ENCODE measurements at regions not wholly inside any gene's neighbourhood (a gene's known extent, or its start where the extent isn't known, plus 50 kb on each side); places are given as distances from the start of the nearest gene placed in this dataset.
"Not testable (repeated sequence)": the region's sequence is repeated elsewhere in the genome, so short reads cannot be mapped to it uniquely, and the experiment has no call there.

DNA sequence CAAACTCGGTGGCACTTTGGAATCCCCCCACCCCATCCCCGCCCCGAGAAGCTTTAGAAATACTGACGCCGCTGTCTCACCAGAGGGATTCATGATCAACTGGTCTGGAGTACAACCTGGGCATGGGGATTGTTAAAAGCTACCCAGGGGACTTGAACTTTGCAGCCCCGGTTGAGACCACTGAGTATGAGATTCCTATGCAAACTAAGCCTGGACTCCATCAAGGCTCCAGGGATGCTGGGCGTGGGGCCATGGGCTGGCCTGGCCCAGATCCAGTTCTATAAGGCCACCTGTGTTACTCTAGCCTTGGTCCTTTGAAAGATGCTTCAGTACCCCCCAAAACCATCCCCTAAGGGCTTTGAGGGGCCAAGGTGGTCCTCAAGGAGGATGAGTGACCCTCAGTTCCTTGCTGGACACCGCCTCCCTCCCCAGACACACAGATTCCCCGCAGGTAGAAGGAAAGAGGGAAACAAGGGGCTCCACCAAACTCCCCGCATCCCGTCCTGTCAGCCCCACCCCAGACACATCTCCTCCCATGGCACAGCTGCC lies 68.5 kb downstream of the MRPL36 start:
- DNase-seq, result no peak

DNA sequence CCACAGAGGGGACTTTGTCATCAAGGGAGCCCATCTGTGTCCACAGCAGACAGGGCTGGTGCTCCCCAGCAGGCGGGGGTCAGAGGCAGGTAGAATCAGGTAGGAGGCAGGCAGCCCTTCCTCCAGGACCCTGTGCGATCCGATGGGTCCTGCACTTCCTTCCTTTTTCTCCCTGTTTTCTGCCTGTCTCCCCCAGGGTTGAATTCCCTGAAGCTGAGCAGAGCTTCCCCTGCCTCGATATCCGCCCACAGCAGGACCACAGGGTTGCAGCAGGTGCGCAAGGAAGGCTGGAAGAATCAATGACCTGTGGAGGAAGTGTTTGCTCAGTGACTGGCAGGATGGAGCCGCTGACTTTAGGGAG lies 69.2 kb downstream of the MRPL36 start:
- no peak for DNase-seq

DNA sequence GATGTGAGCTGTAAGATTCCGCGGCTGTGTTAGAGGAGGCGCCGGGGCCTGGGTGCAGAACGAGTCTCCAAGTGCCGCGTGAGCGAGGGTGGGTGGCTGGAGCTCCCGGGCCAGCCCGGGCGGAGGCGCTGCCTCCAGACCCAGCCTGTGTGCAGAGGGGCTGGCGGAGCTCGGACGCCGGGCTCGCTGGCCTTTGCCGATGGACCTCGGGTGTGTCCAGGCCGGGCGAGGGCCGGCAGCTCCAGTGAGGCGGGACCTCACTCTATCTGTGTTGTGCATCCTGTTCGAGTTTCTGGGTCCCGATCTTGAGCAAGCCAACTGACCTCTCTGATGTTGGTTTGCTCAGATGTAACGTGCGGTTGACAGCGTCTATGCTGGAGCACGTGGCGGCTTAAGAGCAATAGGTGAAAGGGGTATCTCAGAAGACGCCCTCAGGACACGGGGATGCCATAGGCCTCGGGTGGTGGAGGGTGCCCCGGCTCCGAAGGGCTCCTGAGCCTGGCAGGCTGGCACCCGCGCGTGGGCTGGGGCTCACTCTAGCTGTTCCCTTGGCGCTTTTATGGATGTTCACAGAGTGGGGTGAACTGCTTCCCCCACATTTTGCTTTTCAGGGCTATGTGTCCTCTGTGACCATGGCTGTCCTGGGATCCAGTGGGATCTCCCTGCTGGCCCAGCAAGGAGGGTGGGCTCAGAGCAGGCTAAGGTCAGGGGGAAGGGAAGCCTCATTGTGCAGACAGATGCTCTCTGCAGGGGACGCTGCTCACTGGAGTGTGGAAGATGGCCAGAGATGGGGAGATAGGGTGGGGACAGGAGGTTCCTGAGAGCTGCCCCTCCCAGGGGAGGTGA lies 69.8 kb downstream of the MRPL36 start:
- no peak for DNase-seq

DNA sequence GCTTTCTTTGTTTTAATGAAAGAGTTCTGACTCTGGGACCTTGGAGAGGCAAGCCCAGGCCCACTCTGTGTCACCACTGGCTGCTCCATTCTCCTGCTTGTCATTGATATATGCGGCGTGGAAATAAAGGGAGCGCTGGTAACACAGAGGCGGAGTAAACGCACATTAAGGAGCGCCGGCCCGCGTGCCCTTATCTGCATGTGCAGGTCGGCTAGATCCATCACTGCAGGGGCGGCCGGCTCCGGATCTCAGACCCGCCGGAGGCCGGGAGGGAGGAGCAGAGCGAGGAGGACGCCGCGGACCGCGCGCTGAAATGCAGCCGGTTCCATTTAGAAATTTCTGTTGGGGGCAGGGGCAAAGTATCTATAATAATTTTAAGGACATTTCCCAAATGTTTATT lies 70.8 kb downstream of the MRPL36 start:
- no peak for DNase-seq

DNA sequence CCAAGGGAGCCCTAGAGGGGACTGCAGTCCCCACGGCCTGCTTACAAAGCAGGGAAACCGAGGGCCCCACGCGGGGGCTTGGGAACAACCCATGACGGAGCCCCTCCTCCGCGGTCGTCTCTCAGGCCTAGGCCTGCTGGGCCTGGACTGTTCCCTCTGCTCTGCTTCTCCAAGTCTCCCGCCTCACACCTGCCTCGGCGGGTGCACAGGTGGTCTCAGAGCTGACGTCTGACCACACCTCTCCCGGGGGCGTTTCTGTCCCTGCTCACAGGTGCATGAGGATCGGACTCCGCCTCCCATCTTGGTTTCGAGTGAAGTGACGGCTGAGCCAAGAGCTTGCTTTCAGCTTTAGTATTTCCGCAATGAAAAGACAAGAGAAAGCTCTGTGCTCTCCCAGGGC lies 72.1 kb downstream of the MRPL36 start:
- DNase-seq, result no peak

DNA sequence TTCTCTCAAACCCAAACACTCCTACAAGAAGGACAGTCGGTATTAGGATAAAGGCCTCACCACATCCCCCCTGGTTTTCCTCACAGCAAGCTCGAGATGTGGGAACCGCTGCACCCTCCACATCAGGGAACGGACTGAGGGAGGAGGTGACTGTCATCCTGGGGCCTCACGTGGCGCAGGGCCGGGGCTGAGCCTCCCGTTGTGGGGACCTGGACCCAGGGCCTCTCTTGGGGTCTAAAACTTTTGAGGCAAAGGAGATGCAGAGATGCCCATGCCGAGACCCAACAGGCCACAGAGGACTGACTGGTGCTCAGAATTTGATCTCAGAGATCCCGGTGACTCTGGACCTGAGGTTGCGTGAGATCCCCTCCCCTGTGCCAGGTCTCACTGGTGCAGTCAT lies 72.7 kb downstream of the MRPL36 start:
- no peak for DNase-seq

DNA sequence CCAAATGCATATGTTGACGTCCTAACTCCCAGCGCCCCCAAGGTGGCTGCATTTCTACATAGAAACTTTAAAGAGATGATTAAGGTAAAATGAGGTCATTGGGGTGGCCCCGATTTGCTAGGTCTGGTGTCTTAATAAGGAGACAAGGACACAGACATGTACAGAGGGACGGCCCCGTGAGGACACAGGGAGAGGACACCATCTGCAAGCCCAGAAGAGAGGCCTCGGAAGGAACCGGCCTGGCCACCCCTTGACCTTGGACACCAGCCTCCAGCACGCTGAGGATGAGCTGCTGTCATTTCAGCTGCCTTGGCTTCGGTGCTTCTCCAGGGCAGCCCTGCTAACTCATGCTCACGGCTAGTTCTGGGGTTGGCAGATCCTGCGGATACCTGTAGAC lies 73.2 kb downstream of the MRPL36 start:
- DNase-seq, result no peak

DNA sequence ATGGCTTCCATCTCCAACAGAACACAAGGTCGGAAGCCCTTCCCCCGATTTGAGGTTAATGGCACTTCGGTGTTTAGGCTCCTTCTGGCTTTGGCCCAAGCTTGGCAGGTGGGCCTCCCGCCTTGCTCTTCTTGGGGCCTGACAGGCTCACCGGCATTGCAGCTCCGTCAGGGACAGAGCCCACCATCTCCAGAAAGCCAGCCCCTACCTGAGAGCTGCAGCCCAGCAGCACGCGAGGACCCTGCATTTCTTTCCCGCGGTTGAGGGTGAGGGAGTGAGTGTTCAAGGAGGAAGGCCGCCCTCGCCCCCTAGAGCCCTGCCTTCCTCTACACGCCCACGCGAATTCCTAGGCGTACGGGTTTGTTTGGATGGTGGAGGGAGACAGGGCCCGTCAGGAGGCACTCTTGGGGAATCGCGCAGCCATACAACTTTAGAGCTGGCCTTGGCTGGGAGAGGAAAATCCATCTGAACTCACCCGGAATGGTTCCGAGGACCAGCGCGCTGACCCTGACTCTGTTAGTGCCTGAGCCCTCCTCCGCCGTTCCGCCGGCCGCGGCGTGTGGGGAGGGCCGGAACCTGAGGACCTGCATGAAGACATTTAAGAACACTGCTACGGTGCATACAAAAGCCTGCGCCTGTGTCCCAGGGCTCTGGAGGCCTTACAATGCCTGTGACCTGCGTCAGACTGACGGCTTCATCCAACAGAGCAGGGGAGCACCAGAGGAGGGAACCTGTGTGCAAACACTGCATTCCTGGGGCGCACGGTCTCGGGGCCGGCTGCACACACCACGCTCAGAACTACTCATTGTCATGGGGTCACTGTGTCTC lies 73.8 kb downstream of the MRPL36 start:
- DNase-seq, result no peak

DNA sequence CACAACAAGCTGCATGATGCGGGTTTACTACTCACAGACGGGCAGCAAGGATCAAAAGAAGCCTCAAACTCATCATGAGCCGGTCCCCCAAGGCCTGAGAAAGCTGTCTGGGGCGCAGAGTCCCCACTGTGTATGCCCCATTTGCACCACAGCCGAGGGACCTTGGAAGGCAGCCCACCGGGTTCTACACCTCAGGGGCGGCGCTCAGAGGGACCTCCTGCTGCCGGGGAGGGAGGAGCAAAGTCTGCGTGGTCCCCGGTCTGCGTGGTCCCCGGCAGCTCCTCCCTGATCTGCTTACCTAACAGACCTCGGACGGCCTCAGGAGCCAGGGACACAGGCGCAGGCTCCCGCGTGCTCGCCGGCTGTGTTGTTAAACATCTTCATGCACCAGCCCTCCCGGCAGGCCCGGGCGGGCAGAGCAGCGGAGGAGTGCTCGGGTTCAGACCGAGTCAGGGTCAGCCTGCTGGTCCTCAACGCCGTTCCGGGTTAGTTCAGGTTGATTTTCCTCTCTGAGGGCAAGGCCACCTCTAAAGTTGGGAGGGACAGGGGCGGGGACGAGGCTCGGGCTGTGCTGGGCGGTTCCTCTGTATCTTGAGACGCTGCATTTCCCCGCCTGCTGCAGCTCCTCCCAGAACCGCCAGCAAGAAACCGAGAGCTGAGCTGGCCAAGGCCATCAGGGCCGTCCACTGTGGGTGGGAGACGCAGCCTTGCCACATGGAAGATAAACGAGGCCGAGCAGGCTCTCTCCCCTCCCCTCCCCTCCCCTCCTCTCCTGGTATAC lies 74.6 kb downstream of the MRPL36 start:
- DNase-seq, result no peak

DNA sequence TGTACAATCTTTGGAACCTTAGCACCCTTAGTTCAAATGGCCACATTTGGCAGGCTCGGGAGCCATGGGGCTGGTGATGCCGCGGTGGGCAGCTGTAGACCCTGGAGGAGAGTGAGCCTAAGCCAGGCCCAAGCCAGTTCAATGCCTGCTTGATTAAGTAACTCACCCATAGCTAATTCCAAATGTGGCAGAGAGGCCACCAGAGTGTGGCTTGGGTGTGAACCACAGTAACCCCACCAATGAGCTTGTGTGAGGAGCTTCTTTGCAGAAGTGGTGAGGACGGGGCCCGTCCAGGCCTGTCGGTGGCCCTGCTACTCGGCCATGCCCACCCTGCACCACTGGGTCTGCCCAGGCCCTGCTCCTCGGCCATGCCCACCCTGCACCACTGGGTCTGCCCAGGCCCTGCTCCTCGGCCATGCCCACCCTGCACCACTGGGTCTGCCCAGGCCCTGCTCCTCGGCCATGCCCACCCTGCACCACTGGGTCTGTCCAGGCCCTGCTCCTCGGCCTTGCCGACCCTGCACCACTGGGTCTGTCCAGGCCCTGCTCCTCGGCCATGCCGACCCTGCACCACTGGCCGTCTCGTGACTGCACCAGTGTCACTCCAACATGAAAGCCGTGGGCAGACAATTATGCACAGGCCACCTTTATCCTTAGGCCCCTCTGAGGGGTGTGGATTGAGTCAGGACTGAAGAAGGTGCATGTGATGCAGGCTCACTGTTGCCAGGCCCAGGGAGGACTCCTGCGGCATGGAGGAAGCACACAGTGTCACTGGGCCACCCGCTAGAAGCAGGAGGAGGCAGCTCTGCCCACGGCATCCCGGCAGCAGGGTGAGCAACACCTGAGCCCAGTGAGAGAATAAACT lies 75.4 kb downstream of the MRPL36 start:
- no peak for DNase-seq

DNA sequence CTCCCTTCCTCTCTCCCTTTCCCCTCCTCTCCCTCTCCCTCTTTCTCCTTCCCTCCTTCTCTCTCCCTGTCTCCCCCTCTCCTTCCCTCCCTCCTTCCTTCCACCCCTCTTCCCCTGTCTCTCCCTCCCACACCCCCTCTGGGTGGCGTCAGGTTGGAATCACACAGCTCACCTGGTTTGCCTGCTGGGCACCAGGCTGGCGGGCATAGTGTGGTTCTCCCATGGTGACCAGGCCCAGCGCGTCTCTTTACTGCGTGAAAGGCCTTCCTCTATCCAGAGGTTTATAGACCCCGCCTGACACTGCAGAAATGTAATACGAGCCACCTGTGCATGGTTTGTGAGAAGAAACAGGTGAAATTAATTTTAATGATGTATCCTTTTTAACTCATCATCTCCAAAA lies 76.2 kb downstream of the MRPL36 start:
- no peak for DNase-seq

DNA sequence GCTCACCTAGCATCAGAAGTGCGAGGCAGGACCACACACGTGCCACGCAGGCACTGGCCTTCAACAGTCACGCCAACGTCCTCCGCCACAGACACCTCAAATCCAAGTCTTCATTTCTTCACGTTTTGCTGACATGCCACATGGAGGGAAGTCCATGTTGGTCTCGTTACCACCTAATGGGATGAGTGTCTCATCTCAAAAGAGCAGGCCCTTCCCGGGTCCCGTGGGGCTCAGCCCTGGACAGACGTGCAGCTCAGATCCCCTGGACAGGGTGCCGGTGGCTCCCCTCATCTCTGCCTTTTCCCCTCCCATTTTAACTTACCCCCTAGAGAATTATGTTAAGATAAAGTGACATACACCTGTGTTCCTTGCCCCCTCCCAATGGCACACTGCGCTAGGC lies 76.8 kb downstream of the MRPL36 start:
- DNase-seq, result no peak

DNA sequence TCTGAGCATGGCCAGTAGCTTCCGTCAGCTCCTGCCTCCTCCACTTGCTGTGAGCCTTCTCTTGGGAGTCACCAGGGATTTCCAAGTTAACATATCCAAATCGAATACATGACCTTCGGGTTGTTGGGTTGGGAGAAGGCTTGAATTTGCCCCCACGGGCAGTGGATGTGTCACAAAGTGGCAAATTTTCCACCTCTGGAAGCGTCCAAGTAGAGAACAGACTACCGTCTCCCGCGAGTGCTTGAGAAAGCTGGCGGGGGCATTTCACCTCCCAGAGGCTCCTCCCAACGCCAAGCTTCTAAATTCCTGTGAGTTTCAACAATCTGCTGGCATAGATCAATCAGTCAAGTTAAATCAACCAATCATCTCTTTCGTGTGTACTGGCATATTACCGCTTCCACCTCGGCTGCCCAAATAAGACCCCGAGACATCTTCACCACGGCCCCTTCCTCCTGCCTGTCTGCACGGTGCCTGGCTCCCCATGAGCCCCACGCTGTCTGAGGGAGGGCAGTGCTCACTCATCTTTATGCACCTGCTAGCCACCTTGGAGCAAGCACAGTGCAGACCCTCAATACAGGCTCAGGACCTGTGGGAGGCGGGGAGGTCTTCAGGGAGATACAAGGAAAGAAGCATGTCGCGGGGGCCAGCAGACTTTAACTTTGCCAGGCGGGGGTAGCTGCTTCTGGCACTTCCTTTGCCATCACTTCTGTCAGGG lies 79.1 kb downstream of the MRPL36 start:
- DNase-seq, result no peak

DNA sequence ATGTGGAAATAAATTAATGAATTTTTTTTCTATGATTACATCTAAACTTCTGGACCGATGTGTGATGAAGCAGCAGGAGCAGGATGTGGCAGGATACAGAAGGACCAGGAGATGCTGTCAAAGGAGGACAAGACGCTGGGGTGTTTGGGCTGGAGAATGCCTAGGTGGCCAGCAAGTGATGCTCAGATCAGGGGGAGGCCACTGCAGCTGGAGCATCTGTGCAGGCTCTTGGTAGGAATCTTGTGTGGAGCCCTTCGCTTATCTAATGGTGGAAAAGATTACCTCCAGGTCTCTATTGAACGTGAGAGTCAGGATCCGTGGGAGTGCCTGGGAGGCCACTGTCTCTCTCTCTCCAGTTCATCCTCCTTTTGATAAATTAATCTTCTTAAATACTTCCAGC lies 79.8 kb downstream of the MRPL36 start:
- DNase-seq, result no peak

DNA sequence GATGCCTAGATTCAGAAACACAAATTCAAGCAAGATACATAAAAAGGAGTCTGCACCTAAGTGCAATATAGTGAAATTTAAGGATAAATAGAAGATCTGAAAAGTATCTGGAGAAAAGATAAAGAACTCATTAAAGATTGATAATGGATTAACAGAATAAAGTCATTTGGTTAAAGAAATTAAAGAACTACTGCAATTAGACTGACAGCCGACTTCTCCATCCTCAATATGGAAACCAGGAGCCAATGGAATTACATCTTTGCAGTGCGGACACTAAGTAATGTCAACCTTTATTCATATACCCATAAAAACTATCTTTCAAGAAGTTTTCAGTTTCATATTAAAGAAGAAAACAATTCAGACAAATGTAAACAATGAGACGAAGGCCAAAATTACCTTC lies 81.0 kb downstream of the MRPL36 start:
- DNase-seq, result no peak

DNA sequence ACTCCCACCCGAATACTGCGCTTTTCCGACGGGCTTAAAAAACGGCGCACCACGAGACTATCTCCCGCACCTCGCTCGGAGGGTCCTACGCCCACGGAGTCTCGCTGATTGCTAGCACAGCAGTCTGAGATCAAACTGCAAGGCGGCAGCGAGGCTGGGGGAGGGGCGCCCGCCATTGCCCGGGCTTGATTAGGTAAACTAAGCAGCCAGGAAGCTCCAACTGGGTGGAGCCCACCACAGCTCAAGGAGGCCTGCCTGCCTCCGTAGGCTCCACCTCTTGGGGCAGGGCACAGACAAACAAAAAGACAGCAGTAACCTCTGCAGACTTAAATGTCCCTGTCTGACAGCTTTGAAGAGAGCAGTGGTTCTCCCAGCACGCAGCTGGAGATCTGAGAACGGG lies 89.5 kb downstream of the MRPL36 start:
- not testable (repeated sequence) for DNase-seq

DNA sequence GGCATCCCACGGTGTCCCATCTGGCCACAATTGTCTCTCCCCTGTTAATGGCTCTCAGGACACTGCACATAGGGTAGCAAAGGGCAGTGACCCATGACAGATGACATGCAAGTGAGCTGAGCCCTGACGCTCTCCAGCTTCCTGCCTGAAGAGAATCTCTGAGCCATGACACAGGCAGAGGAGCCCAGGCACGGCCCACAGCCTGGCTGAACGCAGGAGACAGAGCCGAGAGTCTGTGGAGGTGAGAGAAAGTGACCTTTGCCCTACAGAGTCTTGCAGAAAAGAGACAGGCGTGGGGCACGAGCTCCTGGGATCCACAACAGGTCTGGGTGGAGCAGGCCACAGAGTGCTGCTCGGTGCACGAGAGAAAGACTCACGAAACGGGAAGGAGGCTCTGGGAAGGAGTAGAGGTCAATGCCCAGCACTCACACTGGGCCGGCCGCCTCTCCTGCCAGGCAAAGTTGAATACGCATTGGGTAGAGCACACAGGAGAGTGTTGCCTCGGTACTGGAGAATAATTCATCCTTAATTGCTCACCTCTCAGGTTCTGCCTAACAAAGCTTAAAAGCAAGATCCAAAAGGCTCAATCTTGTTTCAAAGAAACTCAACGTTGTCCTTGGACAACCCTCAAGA lies 90.3 kb downstream of the MRPL36 start:
- DNase-seq, result no peak

DNA sequence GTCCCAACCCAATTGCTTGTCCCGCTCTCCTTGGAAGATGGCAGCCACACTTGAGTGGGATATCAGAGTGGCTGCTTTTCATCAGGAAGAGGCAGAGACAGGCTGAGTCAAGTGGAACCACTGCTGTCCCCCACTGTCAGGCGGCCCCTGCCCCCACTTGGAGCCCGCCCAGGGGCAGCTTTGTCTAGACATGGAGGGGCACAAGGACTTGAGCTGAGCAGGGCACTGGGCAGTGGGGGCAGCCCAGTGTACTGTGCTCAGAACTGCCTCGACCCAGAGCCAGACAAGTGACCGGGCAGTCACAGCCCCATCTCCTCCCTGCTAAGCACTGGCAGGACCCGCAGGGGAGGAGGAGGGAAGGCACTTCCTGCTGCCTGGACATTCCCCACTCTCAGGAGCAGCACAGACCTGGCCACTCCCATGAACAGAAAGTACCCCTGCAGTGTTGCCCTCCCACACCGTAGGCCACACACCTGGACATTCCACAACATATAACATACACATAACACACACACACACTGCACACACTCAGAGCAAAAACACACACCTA lies 91.0 kb downstream of the MRPL36 start:
- no peak for DNase-seq

DNA sequence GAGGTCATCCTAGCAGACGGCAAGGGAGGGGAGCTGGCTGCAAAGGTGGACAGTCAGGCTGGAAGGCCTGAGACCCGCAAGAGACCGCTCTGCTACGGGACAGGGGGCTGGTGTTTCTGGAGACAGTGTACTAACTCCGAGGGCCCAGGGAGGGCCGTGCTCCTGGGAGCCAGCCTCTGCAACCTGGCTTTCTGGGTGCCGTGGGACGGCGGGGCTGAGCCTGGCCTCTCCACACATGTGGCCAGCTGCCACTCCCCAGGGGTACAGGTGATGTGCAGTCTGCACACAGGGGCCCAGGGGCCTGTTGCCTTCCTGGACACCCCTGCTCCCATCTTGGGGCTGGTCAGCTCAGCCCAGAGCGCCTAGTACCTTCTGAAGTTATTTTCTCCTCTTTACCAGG lies 92.2 kb downstream of the MRPL36 start:
- DNase-seq, result no peak

DNA sequence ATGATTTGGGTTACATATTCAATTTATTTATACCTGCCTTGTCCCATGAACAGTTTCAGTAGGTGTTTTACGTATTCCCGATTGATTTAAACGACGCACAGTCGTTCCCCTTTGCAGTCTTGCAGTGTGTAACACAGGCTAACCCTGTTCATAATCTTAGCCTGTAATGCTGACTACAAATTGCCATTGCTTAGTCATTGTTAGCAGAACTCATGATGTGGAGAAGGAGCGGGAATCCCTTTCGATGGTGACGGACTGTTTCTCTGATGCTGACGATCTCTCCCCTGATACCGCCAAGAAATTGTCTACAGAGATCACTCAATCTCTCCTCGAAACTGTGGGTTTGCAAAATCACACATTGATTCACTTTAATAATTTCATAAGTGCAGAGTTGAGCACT lies 93.2 kb downstream of the MRPL36 start:
- DNase-seq, result no peak

DNA sequence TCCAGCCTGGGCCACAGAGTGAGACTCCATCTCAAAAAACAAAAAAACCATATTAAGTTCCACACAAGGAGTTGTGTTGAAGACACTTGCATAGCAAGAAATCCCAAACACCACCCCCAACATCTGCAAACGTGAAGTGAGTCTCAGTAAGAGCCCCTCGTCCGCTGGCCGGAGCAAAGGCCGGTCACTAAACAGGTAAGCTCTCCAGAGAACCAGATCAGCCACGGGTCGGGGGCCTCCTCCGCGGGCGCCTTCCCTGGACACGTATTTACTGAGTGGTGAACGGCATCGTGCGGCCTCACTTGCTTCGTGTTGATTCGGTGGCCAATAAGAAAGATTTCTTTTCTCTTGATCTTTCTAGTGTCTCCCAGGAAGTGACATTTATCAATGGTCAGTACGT lies 93.6 kb downstream of the MRPL36 start:
- DNase-seq, result no peak
